SK-N-SH treated with all-trans-retinoic acid at 6 μM for 48 hours (cell line): ENCODE measurements at regions not wholly inside any gene's neighbourhood (a gene's known extent, or its start where the extent isn't known, plus 50 kb on each side); places are given as distances from the start of the nearest gene placed in this dataset.

Experiments
- CSRNP3 ChIP-seq: fragments of 250-450 bp; sonication (Bioruptor Pico); IDR thresholded peaks from 2 replicates; pipeline ENCODE4 v1.5.1; 2021; ENCODE audit warnings: mild to moderate bottlenecking, moderate library complexity
- OSR1 ChIP-seq: fragments of 250-450 bp; sonication (Bioruptor Pico); IDR thresholded peaks from 2 replicates; pipeline ENCODE4 v1.8.0; 2022; ENCODE audit warnings: moderate library complexity, mild to moderate bottlenecking, inconsistent platforms
- POU6F1 ChIP-seq: fragments of 250-450 bp; sonication (Bioruptor Pico); IDR thresholded peaks from 2 replicates; pipeline ENCODE4 v1.8.0; 2021; ENCODE audit warnings: low read depth, mild to moderate bottlenecking, moderate library complexity, borderline replicate concordance
- ZFP30 ChIP-seq: fragments of 450-650 bp; formaldehyde crosslinking; IDR thresholded peaks from 2 replicates; pipeline ENCODE4 v1.5.0; 2022; ENCODE audit warnings: mild to moderate bottlenecking, moderate library complexity
- TF ChIP-seq, protein P1 (sequence below): fragments of 250-450 bp; sonication (Bioruptor Pico); IDR thresholded peaks from 2 replicates; pipeline ENCODE4 v1.8.0; 2020; ENCODE audit warnings: mild to moderate bottlenecking, moderate library complexity, borderline replicate concordance
- TF ChIP-seq, protein P2 (sequence below): fragments of 250-450 bp; sonication (Bioruptor Pico); IDR thresholded peaks from 2 replicates; pipeline ENCODE4 v1.5.1; 2020; ENCODE audit warnings: low read depth, mild to moderate bottlenecking, moderate library complexity

DNA sequence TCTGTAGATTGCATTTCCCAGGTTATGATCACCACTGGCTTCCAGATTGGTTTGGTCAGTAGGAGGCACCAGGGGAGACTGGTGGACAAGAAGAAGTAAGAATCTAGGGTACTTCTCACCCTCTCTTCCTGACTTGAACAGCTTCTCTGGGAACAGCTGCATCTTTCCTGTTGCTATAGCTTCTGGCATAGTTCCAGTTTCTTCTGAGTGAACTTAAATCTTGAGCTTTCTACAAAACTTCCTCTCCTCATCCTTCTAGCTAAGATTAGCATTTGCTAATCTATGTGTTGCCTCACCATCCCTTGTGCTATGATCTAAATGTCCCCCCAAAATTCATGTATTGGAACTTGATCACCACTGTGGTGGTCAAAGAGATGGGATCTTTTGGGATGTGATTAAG is 724.6 kb downstream of the UTRN start:
- TF ChIP-seq POU6F1 (CRISPR knock-in tag) (no peak), ZFP30 (no peak), OSR1 (CRISPR knock-in tag) (no peak), CSRNP3 (CRISPR knock-in tag) (no peak)
- TF ChIP-seq, protein P1, sequence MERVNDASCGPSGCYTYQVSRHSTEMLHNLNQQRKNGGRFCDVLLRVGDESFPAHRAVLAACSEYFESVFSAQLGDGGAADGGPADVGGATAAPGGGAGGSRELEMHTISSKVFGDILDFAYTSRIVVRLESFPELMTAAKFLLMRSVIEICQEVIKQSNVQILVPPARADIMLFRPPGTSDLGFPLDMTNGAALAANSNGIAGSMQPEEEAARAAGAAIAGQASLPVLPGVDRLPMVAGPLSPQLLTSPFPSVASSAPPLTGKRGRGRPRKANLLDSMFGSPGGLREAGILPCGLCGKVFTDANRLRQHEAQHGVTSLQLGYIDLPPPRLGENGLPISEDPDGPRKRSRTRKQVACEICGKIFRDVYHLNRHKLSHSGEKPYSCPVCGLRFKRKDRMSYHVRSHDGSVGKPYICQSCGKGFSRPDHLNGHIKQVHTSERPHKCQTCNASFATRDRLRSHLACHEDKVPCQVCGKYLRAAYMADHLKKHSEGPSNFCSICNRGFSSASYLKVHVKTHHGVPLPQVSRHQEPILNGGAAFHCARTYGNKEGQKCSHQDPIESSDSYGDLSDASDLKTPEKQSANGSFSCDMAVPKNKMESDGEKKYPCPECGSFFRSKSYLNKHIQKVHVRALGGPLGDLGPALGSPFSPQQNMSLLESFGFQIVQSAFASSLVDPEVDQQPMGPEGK (CRISPR knock-in tag), result no peak
- TF ChIP-seq, protein P2, sequence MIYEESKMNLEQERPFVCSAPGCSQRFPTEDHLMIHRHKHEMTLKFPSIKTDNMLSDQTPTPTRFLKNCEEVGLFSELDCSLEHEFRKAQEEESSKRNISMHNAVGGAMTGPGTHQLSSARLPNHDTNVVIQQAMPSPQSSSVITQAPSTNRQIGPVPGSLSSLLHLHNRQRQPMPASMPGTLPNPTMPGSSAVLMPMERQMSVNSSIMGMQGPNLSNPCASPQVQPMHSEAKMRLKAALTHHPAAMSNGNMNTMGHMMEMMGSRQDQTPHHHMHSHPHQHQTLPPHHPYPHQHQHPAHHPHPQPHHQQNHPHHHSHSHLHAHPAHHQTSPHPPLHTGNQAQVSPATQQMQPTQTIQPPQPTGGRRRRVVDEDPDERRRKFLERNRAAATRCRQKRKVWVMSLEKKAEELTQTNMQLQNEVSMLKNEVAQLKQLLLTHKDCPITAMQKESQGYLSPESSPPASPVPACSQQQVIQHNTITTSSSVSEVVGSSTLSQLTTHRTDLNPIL (CRISPR knock-in tag), result no peak
